CD4-positive, alpha-beta T cell (primary cell): ENCODE measurements at regions not wholly inside any gene's neighbourhood (a gene's known extent, or its start where the extent isn't known, plus 50 kb on each side); places are given as distances from the start of the nearest gene placed in this dataset.

ENCODE experiments used
- ATAC-seq: fragments of 200-7000 bp; cut with Tn5 transposase; one replicate; pipeline ENCODE4 v1.10.0; 2022; ENCODE audit warnings: mild to moderate bottlenecking; ENCODE audit not compliant: poor library complexity
- CTCF ChIA-PET: fragments of 350-600 bp; sonication (Branson Sonifier 250); formaldehyde crosslinking; loops from one replicate; lab custom pipeline; 2021; ENCODE audit warnings: antibody characterized with exemption, inconsistent platforms; lab: Charles Lee
- POLR2A ChIA-PET: fragments of 350-600 bp; sonication (Branson Sonifier 250); formaldehyde crosslinking; loops from one replicate; lab custom pipeline; 2021; ENCODE audit warnings: antibody characterized with exemption, inconsistent platforms; lab: Charles Lee
- DNase-seq, 14 experiments: peaks; one replicate each; pipeline ENCODE4 v3.0.0-alpha.2; 2013 to 2020; ENCODE audit warnings: mixed read lengths in 2 of 14
- H3K27ac ChIP-seq, 2 donors: one replicate each; pipeline versions ENCODE4 v1.5.1 to v1.7.0; 2013; ENCODE audit warnings: low read length in 2 of 2, low read depth in 1 of 2, mild to moderate bottlenecking in 1 of 2
- H3K27me3 ChIP-seq, 2 experiments: 1 replicate in 1 of 2; 2 replicates in 1 of 2; pipeline versions ENCODE4 v1.6.1 to v1.7.0; 2013; ENCODE audit warnings: low read length in 2 of 2, control low read depth in 1 of 2, mild to moderate bottlenecking in 1 of 2, moderate library complexity in 1 of 2; ENCODE audit not compliant: insufficient read depth in 2 of 2, control insufficient read depth in 1 of 2
- H3K36me3 ChIP-seq: one replicate; pipeline ENCODE4 v1.6.1; 2013; ENCODE audit warnings: low read length, control low read depth; ENCODE audit not compliant: insufficient read depth
- H3K4me1 ChIP-seq: one replicate; pipeline ENCODE4 v1.6.1; 2013; ENCODE audit warnings: low read length, control low read depth; ENCODE audit not compliant: insufficient read depth
- H3K4me3 ChIP-seq: one replicate; pipeline ENCODE4 v1.5.1; 2013; ENCODE audit warnings: mild to moderate bottlenecking, low read length, moderate library complexity
- H3K9me3 ChIP-seq, 2 experiments: 1 replicate in 1 of 2; 2 replicates in 1 of 2; pipeline versions ENCODE4 v1.6.1 to v1.7.0; 2013; ENCODE audit warnings: low read length in 2 of 2, mild to moderate bottlenecking in 2 of 2, control low read depth in 1 of 2, moderate library complexity in 1 of 2; ENCODE audit not compliant: control insufficient read depth in 1 of 2, insufficient read depth in 1 of 2
- H3K27ac Mint-ChIP-seq: one replicate; pipeline ENCODE4 v1.8.0; 2020; ENCODE audit warnings: mixed read lengths
- H3K27me3 Mint-ChIP-seq: one replicate; pipeline ENCODE4 v1.8.0; 2021; ENCODE audit warnings: mixed read lengths
- H3K36me3 Mint-ChIP-seq: one replicate; pipeline ENCODE4 v1.8.0; 2021; ENCODE audit warnings: low read depth, mixed read lengths
- H3K4me1 Mint-ChIP-seq: one replicate; pipeline ENCODE4 v1.8.0; 2021; ENCODE audit warnings: low read depth, mixed read lengths
- H3K4me3 Mint-ChIP-seq: one replicate; pipeline ENCODE4 v1.8.0; 2020; ENCODE audit warnings: mild to moderate bottlenecking, mixed read lengths
- H3K9me3 Mint-ChIP-seq: one replicate; pipeline ENCODE4 v1.8.0; 2020; ENCODE audit warnings: mixed read lengths
- CTCF ChIP-seq: fragments of 200-600 bp; IDR thresholded peaks from one replicate; pipeline ENCODE4 v1.8.0; 2022; ENCODE audit warnings: antibody characterized with exemption, mild to moderate bottlenecking
- intact Hi-C, 2 experiments: fragments of 100-400 bp; cut with DNase I in 1 of 2; cut with micrococcal nuclease in 1 of 2; formaldehyde crosslinking; loops; one replicate each; pipeline versions ENCODE4 v1.15.1 to v1.9.0; 2023 to 2025; cut with DNase I, micrococcal nuclease

GRCh38 chr20:54284928-54285704, 77.2 kb downstream of the PFDN4 start:
- DNase-seq: no peak
- H3K27me3 ChIP-seq: no peaks in the 10 kb centered on the region
- no peaks in the 10 kb centered on the region for H3K9me3 Mint-ChIP-seq
- no peak for ATAC-seq
- H3K9me3 ChIP-seq: no peaks in the 10 kb centered on the region
- H3K4me1 Mint-ChIP-seq: no peaks in the 10 kb centered on the region
- no peak overlapping the region for H3K4me3 Mint-ChIP-seq
- intact Hi-C loops: no loop called here
- peaks cover 5% of the 10 kb centered on the region for H3K27me3 Mint-ChIP-seq
- no peaks in the 10 kb centered on the region for H3K4me1 ChIP-seq
- H3K36me3 Mint-ChIP-seq: no peaks in the 10 kb centered on the region
- H3K27ac ChIP-seq: no peak overlapping the region
- H3K27ac Mint-ChIP-seq: no peak overlapping the region
- H3K4me3 ChIP-seq: no peak overlapping the region
- ChIA-PET CTCF (no interaction called here), POLR2A (no interaction called here)
- H3K36me3 ChIP-seq: no peaks in the 10 kb centered on the region
- no peak for TF ChIP-seq CTCF

GRCh38 chr20:54290636-54291035, 82.7 kb downstream of the PFDN4 start:
- ChIA-PET POLR2A (no interaction called here), CTCF (no interaction called here)
- intact Hi-C loops: no loop called here
- no peak overlapping the region for H3K4me3 Mint-ChIP-seq
- no peak for DNase-seq
- no peaks in the 10 kb centered on the region for H3K4me1 ChIP-seq
- no peaks in the 10 kb centered on the region for H3K4me1 Mint-ChIP-seq
- ATAC-seq: no peak
- H3K9me3 ChIP-seq: no peaks in the 10 kb centered on the region
- no peaks in the 10 kb centered on the region for H3K9me3 Mint-ChIP-seq
- H3K27me3 ChIP-seq: no peaks in the 10 kb centered on the region
- TF ChIP-seq CTCF: no peak
- no peak overlapping the region for H3K27ac Mint-ChIP-seq
- H3K4me3 ChIP-seq: no peak overlapping the region
- peaks cover 26% of the 10 kb centered on the region for H3K27me3 Mint-ChIP-seq
- no peak overlapping the region for H3K27ac ChIP-seq
- H3K36me3 ChIP-seq: no peaks in the 10 kb centered on the region
- H3K36me3 Mint-ChIP-seq: no peaks in the 10 kb centered on the region

- H3K9me3 Mint-ChIP-seq: no peaks in the 10 kb centered on the region
- no peaks in the 10 kb centered on the region for H3K27me3 ChIP-seq
- H3K4me3 ChIP-seq: no peak overlapping the region
- H3K36me3 Mint-ChIP-seq: no peaks in the 10 kb centered on the region
- no peaks in the 10 kb centered on the region for H3K4me1 Mint-ChIP-seq
- POLR2A ChIA-PET: no interaction called here
- TF ChIP-seq CTCF: no peak
- intact Hi-C loops: no loop called here
- H3K4me1 ChIP-seq: no peaks in the 10 kb centered on the region
- H3K36me3 ChIP-seq: no peaks in the 10 kb centered on the region
- ATAC-seq (no peak), DNase-seq (no peak)
- no peak overlapping the region for H3K27ac ChIP-seq
- no peaks in the 10 kb centered on the region for H3K9me3 ChIP-seq
- CTCF ChIA-PET: interaction anchor here (1.0 kb wide), 1 partner anchor 11 kb away, joined by 3 read pairs; no protein-coding TSS in a partner anchor
- no peak overlapping the region for H3K4me3 Mint-ChIP-seq
- no peak overlapping the region for H3K27ac Mint-ChIP-seq
- H3K27me3 Mint-ChIP-seq: peaks cover 34% of the 10 kb centered on the region
Observed at GRCh38 chr20:54291339-54292010, 83.6 kb downstream of the PFDN4 start.
